Testis (tissue), 2 donors: ENCODE measurements at regions not wholly inside any gene's neighbourhood (a gene's known extent, or its start where the extent isn't known, plus 50 kb on each side); places are given as distances from the start of the nearest gene placed in this dataset.

ENCODE experiments used
- DNase-seq: peaks from one replicate; pipeline ENCODE4 v3.0.0-alpha.2; 2019
- H3K27ac ChIP-seq, 2 donors: fragments of 200-600 bp; sonication (generic); one replicate each; pipeline ENCODE4 v1.5.1; 2019
- H3K27me3 ChIP-seq: fragments of 200-600 bp; sonication (generic); one replicate; pipeline ENCODE4 v1.5.1; 2019
- H3K36me3 ChIP-seq: fragments of 200-600 bp; sonication (generic); one replicate; pipeline ENCODE4 v1.5.1; 2017; ENCODE audit warnings: low read depth; ENCODE audit errors: missing control alignments
- H3K4me1 ChIP-seq: fragments of 200-600 bp; sonication (generic); one replicate; pipeline ENCODE4 v1.5.1; 2019
- H3K4me3 ChIP-seq, 2 donors: fragments of 200-600 bp; sonication (generic); one replicate each; pipeline ENCODE4 v1.5.1; 2017 to 2019
- H3K9me3 ChIP-seq: fragments of 200-600 bp; sonication (generic); one replicate; pipeline ENCODE4 v1.5.1; 2017
- POLR2A ChIP-seq: fragments of 450-650 bp; IDR thresholded peaks from one replicate; pipeline ENCODE4 v1.6.1; 2017; ENCODE audit warnings: antibody characterized with exemption, mild to moderate bottlenecking, moderate library complexity
- WGBS, 2 donors: methylation state at CpG; one replicate each; pipeline ENCODE4 v1.1.5; 2018; 5-methylcytosine and 5-hydroxymethylcytosine counted together
- intact Hi-C: fragments of 100-400 bp; cut with DNase I; formaldehyde crosslinking; loops from one replicate; pipeline ENCODE4 v1.15.1; 2023; ENCODE audit warnings: low total_unique reads
- TF ChIP-seq, protein P1 (sequence below), 3 experiments: fragments of 450-650 bp in 2 of 3; fragments of 200-600 bp in 1 of 3; sonication (generic) in 1 of 3; IDR thresholded peaks; one replicate each; pipeline ENCODE4 v1.5.1; 2016 to 2019; ENCODE audit warnings: antibody characterized with exemption in 3 of 3, mild to moderate bottlenecking in 2 of 3, moderate library complexity in 1 of 3

DNA sequence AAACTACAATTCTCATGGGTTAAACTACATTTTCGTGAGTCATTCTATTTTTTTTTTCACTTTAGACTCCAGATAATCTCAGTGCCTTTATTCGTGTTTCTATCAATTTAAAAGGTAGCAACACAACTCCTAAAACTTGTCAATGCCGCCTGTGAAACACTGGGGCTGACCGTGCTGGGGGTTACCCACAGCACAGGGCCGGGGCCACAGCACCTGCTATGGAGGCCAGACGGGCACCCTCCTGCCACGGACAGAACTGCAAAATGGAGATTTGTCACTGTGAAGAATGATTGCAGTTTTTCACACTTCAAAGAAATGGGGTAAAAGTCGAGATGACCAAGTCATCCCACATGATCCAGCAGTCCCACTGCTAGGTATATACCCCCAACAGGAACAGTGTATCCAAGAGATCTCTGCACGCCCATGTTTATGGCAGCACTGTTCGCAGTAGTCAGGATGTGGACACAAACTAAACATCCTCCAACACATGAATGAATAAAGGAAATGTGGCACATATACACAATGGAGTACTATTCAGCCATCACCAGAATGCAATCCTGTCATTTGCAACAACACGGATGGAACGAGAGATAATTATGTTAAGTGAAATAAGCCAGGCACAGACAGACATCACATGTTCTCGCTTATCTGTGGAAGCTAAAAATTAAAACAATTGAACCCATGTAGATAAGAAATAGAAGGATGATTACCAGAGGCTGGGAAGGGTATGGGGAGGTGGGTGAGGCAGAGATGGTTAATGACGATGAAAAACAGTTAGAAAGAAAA is 290.1 kb downstream of the SMOC2 start:
- Histone ChIP-seq H3K27ac (no peak overlapping the region), H3K4me1 (no peaks in the 10 kb centered on the region), H3K4me3 (no peak overlapping the region), H3K27me3 (no peaks in the 10 kb centered on the region), H3K9me3 (no peaks in the 10 kb centered on the region), H3K36me3 (no peaks in the 10 kb centered on the region)
- intact Hi-C loops = no loop called here
- TF ChIP-seq POLR2A = no peak
- TF ChIP-seq, protein P1, sequence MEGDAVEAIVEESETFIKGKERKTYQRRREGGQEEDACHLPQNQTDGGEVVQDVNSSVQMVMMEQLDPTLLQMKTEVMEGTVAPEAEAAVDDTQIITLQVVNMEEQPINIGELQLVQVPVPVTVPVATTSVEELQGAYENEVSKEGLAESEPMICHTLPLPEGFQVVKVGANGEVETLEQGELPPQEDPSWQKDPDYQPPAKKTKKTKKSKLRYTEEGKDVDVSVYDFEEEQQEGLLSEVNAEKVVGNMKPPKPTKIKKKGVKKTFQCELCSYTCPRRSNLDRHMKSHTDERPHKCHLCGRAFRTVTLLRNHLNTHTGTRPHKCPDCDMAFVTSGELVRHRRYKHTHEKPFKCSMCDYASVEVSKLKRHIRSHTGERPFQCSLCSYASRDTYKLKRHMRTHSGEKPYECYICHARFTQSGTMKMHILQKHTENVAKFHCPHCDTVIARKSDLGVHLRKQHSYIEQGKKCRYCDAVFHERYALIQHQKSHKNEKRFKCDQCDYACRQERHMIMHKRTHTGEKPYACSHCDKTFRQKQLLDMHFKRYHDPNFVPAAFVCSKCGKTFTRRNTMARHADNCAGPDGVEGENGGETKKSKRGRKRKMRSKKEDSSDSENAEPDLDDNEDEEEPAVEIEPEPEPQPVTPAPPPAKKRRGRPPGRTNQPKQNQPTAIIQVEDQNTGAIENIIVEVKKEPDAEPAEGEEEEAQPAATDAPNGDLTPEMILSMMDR (IDR thresholded peaks at IDR 0.05) = no peak
- no peak for DNase-seq
- WGBS, 2 donors = 90 to 91% methylated on average over 14 of the region's 14 CpGs

DNA sequence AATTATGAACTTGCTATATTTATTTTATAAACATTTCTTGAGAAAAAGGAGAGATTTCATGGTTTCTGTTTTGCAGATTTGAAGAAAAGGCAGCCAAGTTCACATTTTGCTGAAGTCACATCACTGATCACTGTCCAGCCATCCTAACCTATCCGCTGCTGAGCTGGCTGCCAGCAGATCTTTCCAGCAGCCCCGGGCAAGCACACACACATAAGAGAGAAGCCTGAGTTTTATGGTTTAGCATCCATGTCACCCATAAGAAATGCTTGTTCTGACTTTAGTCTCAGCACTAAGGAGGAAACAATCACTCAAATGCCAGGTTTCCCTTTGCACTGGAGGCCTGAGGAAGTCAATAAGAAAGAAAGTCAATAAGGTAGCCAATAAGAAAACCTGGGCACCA is 287.1 kb downstream of the SMOC2 start:
- Histone ChIP-seq H3K4me1 (no peaks in the 10 kb centered on the region), H3K27ac (no peak overlapping the region), H3K4me3 (no peak overlapping the region), H3K9me3 (no peaks in the 10 kb centered on the region), H3K27me3 (no peaks in the 10 kb centered on the region), H3K36me3 (no peaks in the 10 kb centered on the region)
- no peak for TF ChIP-seq POLR2A
- TF ChIP-seq, protein P1 (IDR thresholded peaks at IDR 0.05) = no peak
- intact Hi-C loops = no loop called here
- WGBS, 2 donors = 56 to 75% methylated on average over 2 of the region's 2 CpGs
- DNase-seq = no peak

DNA sequence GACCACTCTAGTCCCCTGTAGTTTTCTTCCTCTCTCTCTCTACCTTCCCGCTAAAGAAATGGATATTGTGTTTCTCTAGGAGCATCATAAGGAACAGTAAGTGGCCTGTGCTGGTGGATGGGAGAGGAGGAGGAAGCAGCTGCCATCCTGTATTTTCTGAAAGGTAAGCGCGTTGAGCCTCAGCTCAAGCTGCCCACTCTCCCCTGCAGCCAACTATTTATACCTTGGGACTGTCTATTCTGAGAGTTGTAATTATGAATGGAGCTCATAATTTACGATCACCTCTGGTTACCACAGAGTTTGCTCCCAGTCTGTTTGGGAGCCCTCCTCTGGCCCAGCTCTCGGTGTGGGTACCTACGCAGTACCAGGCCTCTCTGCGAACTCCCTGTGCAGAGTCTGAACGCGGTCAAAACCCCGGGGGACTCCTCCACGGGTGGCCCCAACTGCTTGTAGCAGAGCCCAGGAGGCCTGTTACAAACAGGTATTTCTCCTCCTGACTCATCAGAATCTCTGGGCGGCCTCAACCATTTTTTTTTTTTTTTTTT is 285.4 kb downstream of the SMOC2 start:
- Histone ChIP-seq H3K36me3 (no peaks in the 10 kb centered on the region), H3K4me1 (no peaks in the 10 kb centered on the region), H3K4me3 (no peak overlapping the region), H3K9me3 (no peaks in the 10 kb centered on the region), H3K27me3 (no peaks in the 10 kb centered on the region), H3K27ac (no peak overlapping the region)
- DNase-seq = no peak
- TF ChIP-seq, protein P1 (IDR thresholded peaks at IDR 0.05) = no peak
- no peak for TF ChIP-seq POLR2A
- WGBS, 2 donors = 83 to 90% methylated on average over 12 of the region's 12 CpGs
- intact Hi-C loops = no loop called here

DNA sequence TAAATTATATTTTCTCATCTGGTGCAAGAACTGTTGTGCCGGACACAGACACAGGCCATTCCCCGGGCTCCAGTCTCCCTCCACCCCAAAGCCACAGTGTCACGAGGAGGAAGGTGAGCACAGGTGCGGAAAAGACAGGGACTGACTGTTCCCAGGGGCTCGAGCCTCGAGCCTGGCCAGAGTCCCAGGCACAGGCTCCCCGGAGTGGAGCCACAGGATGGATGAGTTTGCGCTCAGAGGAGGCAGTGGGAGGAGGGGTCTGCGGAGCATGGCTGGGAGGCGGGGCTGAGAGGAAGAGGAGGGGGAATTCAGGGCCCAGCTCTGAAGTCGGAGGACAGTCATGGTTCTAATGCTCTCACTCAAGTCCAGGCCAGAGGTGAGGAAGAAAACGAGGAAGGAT is 284.8 kb downstream of the SMOC2 start:
- no peak for DNase-seq
- no peaks in the 10 kb centered on the region for H3K36me3 ChIP-seq
- H3K27me3 ChIP-seq = no peaks in the 10 kb centered on the region

More for the DNA sequence above, 284.8 kb downstream of the SMOC2 start:
- no peak overlapping the region for H3K27ac ChIP-seq
- no peak overlapping the region for H3K4me3 ChIP-seq
- intact Hi-C loops = no loop called here
- WGBS, 2 donors = 67 to 72% methylated on average over 12 of the region's 12 CpGs
- TF ChIP-seq, protein P1 (IDR thresholded peaks at IDR 0.05) = no peak
- no peak for TF ChIP-seq POLR2A
- H3K4me1 ChIP-seq = no peaks in the 10 kb centered on the region
- H3K9me3 ChIP-seq = no peaks in the 10 kb centered on the region
